ENCODE measurements at regions not wholly inside any gene's neighbourhood (a gene's known extent, or its start where the extent isn't known, plus 50 kb on each side); places are given as distances from the start of the nearest gene placed in this dataset.
"Not testable (repeated sequence)": the region's sequence is repeated elsewhere in the genome, so short reads cannot be mapped to it uniquely, and the experiment has no call there.

- no peak overlapping the region for H3K4me3 ChIP-seq (ENCODE audit: low read depth, low read length)
- no peak for DNase-seq (ENCODE audit: low read depth)
- TF ChIP-seq CTCF (IDR thresholded peaks at IDR 0.05; ENCODE audit: insufficient read depth, low read depth, low read length, missing control alignments): no peak
Observed at GRCh38 chr3:65146179-65146578, 458.4 kb upstream of the ADAMTS9 start.

- H3K4me3 ChIP-seq (ENCODE audit: low read depth, low read length): no peak overlapping the region
- DNase-seq (ENCODE audit: low read depth): no peak
- TF ChIP-seq CTCF (IDR thresholded peaks at IDR 0.05; ENCODE audit: insufficient read depth, low read depth, low read length, missing control alignments): no peak
Observed at GRCh38 chr3:65145680-65146079, 457.9 kb upstream of the ADAMTS9 start.

- TF ChIP-seq CTCF (IDR thresholded peaks at IDR 0.05; ENCODE audit: insufficient read depth, low read depth, low read length, missing control alignments): no peak
- DNase-seq (ENCODE audit: low read depth): no peak
- no peak overlapping the region for H3K4me3 ChIP-seq (ENCODE audit: low read depth, low read length)
Observed at GRCh38 chr3:65144791-65145351, 457.1 kb upstream of the ADAMTS9 start.

- no peak for DNase-seq (ENCODE audit: low read depth)
- no peak for TF ChIP-seq CTCF (IDR thresholded peaks at IDR 0.05; ENCODE audit: insufficient read depth, low read depth, low read length, missing control alignments)
- no peak overlapping the region for H3K4me3 ChIP-seq (ENCODE audit: low read depth, low read length)
Observed at GRCh38 chr3:65142456-65142855, 454.7 kb upstream of the ADAMTS9 start.

- no peak for TF ChIP-seq CTCF (IDR thresholded peaks at IDR 0.05; ENCODE audit: insufficient read depth, low read depth, low read length, missing control alignments)
- DNase-seq (ENCODE audit: low read depth): no peak
- H3K4me3 ChIP-seq (ENCODE audit: low read depth, low read length): no peak overlapping the region
Observed at GRCh38 chr3:65138556-65138955, 450.8 kb upstream of the ADAMTS9 start.

- DNase-seq (ENCODE audit: low read depth): not testable (repeated sequence)
Observed at GRCh38 chr3:65133752-65134151, 446.0 kb upstream of the ADAMTS9 start.

GRCh38 chr3:65130782-65131181, 443.0 kb upstream of the ADAMTS9 start:
- no peak overlapping the region for H3K4me3 ChIP-seq (ENCODE audit: low read depth, low read length)
- TF ChIP-seq CTCF (IDR thresholded peaks at IDR 0.05; ENCODE audit: insufficient read depth, low read depth, low read length, missing control alignments): no peak
- no peak for DNase-seq (ENCODE audit: low read depth)

More at GRCh38 chr3:65133752-65134151, 446.0 kb upstream of the ADAMTS9 start:
- not testable (repeated sequence) for H3K4me3 ChIP-seq (ENCODE audit: low read depth, low read length)

Data from GM12865 (cell line).